HCT116 (cell line): ENCODE measurements at regions not wholly inside any gene's neighbourhood (a gene's known extent, or its start where the extent isn't known, plus 50 kb on each side); places are given as distances from the start of the nearest gene placed in this dataset.

Experiments used
- ATAC-seq: fragments of 200-7000 bp; cut with Tn5 transposase; 2 replicates; pipeline ENCODE4 v1.9.1; 2020; ENCODE audit warnings: mild to moderate bottlenecking, moderate library complexity
- BruUV-seq: library from RNA; stranded (reverse); fragments of 400-500 nt; replicated peaks from 2 replicates; lab custom pipeline; 2021; lab: Mats Ljungman, UMichigan
- CTCF ChIA-PET: fragments of 300-600 bp; sonication (Branson Sonifier 250); formaldehyde crosslinking; loops from one replicate; lab custom pipeline; 2021; ENCODE audit warnings: antibody characterized with exemption; lab: Charles Lee
- POLR2A ChIA-PET: fragments of 300-600, 350-600 bp; sonication (Branson Sonifier 250); formaldehyde crosslinking; loops from one replicate; lab custom pipeline; 2021; ENCODE audit warnings: antibody characterized with exemption; lab: Charles Lee
- RAD21 ChIA-PET, 2 experiments: fragments of 300-600 bp; sonication (Branson Sonifier 250); formaldehyde crosslinking; loops; one replicate each; lab custom pipeline; 2023; ENCODE audit warnings: low total read pairs in 2 of 2; ENCODE audit not compliant: uncharacterized antibody in 2 of 2, unreplicated experiment in 2 of 2, low non-redundant PET in 1 of 2; lab: Charles Lee
- DNase-seq: peaks from one replicate; pipeline ENCODE4 v3.0.0-alpha.2; 2010; ENCODE audit warnings: low read depth, low spot score
- H2AFZ ChIP-seq: fragments of 200-600 bp; shearing (Covaris generic), sonication (generic); 2 replicates; pipeline ENCODE4 v1.6.1; 2017; ENCODE audit warnings: low read depth, mixed run types, mixed read lengths, antibody characterized with exemption, low read length; ENCODE audit not compliant: poor library complexity, severe bottlenecking
- H3K27ac ChIP-seq: 2 replicates; pipeline ENCODE4 v1.5.1; 2012; ENCODE audit warnings: low read depth, low read length
- H3K27me3 ChIP-seq: fragments of 200-600 bp; sonication (generic); 2 replicates; pipeline ENCODE4 v1.6.1; 2016; ENCODE audit warnings: mixed run types, low read length, mixed read lengths; ENCODE audit not compliant: insufficient read depth
- H3K36me3 ChIP-seq, 2 experiments: fragments of 200-500 bp in 1 of 2; fragments of 200-600 bp in 1 of 2; sonication (Bioruptor generic) in 1 of 2; sonication (generic) in 1 of 2; 2 replicates each; pipeline versions ENCODE4 v1.5.1 to v1.6.1; 2014 to 2016; ENCODE audit warnings: low read length in 2 of 2, inconsistent platforms in 1 of 2, mixed read lengths in 1 of 2, mixed run types in 1 of 2; ENCODE audit not compliant: insufficient read depth in 2 of 2, control insufficient read depth in 1 of 2
- H3K4me1 ChIP-seq, 2 experiments: fragments of 200-600 bp in 1 of 2; sonication (generic) in 1 of 2; 2 replicates each; pipeline versions ENCODE4 v1.5.1 to v1.6.1; 2012 to 2017; ENCODE audit warnings: low read length in 2 of 2, inconsistent platforms in 1 of 2, mild to moderate bottlenecking in 1 of 2, mixed read lengths in 1 of 2, mixed run types in 1 of 2, moderate library complexity in 1 of 2; ENCODE audit not compliant: insufficient read depth in 2 of 2, control insufficient read depth in 1 of 2
- H3K4me2 ChIP-seq: fragments of 200-600 bp; sonication (generic); 2 replicates; pipeline ENCODE4 v1.6.1; 2017; ENCODE audit warnings: mixed run types, low read length, mixed read lengths
- H3K4me3 ChIP-seq, 2 experiments: fragments of 200-600 bp in 1 of 2; sonication (generic) in 1 of 2; replicated peaks in 1 of 2; 2 replicates each; pipeline ENCODE4 v1.5.1; 2011 to 2016; ENCODE audit warnings: low read length in 2 of 2, control low read depth in 1 of 2, low read depth in 1 of 2, mild to moderate bottlenecking in 1 of 2, mixed read lengths in 1 of 2, mixed run types in 1 of 2
- H3K79me2 ChIP-seq: fragments of 200-600 bp; sonication (generic); 2 replicates; pipeline ENCODE4 v1.6.1; 2017; ENCODE audit warnings: mild to moderate bottlenecking, mixed run types, low read length, moderate library complexity, mixed read lengths; ENCODE audit not compliant: insufficient read depth
- H3K9ac ChIP-seq: fragments of 200-600 bp; sonication (generic); 2 replicates; pipeline ENCODE4 v1.6.1; 2016; ENCODE audit warnings: low read length, mixed read lengths
- H3K9me2 ChIP-seq: fragments of 200-600 bp; sonication (generic), shearing (Covaris generic); 2 replicates; pipeline ENCODE4 v1.6.1; 2017; ENCODE audit warnings: mixed run types, mild to moderate bottlenecking, moderate library complexity; ENCODE audit not compliant: insufficient read depth
- H3K9me3 ChIP-seq, 2 experiments: fragments of 200-500 bp in 1 of 2; fragments of 200-600 bp in 1 of 2; sonication (Bioruptor generic) in 1 of 2; sonication (generic) in 1 of 2; 2 replicates each; pipeline ENCODE4 v1.6.1; 2014 to 2017; ENCODE audit warnings: low read length in 2 of 2, mixed read lengths in 2 of 2, inconsistent platforms in 1 of 2, low read depth in 1 of 2, mild to moderate bottlenecking in 1 of 2, mixed run types in 1 of 2, moderate library complexity in 1 of 2; ENCODE audit not compliant: control insufficient read depth in 1 of 2, insufficient read depth in 1 of 2
- H4K20me1 ChIP-seq: fragments of 200-600 bp; sonication (generic), shearing (Covaris generic); 2 replicates; pipeline ENCODE4 v1.6.1; 2017; ENCODE audit warnings: mixed run types, mild to moderate bottlenecking, moderate library complexity; ENCODE audit not compliant: insufficient read depth
- CBX3 ChIP-seq: IDR thresholded peaks from 2 replicates; pipeline ENCODE4 v1.6.1; 2012; ENCODE audit warnings: low read depth
- CEBPB ChIP-seq: IDR thresholded peaks from 2 replicates; pipeline ENCODE4 v1.6.1; 2012; ENCODE audit warnings: low read depth
- EGR1 ChIP-seq: IDR thresholded peaks from 2 replicates; pipeline ENCODE4 v1.6.1; 2012; ENCODE audit warnings: low read depth
- RAD21 ChIP-seq: IDR thresholded peaks from 2 replicates; pipeline ENCODE4 v1.6.1; 2012; ENCODE audit warnings: low read depth, mild to moderate bottlenecking
- SRF ChIP-seq: IDR thresholded peaks from 2 replicates; pipeline ENCODE4 v1.6.1; 2012; ENCODE audit warnings: low read depth
- TCF7L2 ChIP-seq: IDR thresholded peaks from 2 replicates; pipeline ENCODE4 v1.7.0; 2011; ENCODE audit warnings: borderline replicate concordance, inconsistent platforms; ENCODE audit not compliant: insufficient read depth, insufficient read length; ENCODE audit errors: extremely low read depth
- YY1 ChIP-seq: IDR thresholded peaks from 2 replicates; pipeline ENCODE4 v1.6.1; 2011; ENCODE audit warnings: low read length, low read depth, moderate library complexity, mild to moderate bottlenecking; ENCODE audit not compliant: insufficient replicate concordance; ENCODE audit errors: extremely low read depth
- ZFX ChIP-seq: fragments of 450-650 bp; IDR thresholded peaks from 2 replicates; pipeline ENCODE4 v1.6.1; 2017
- intact Hi-C: fragments of 100-400 bp; cut with micrococcal nuclease; formaldehyde crosslinking; loops from 2 replicates; pipeline ENCODE4 v1.10.0; 2022
- TF ChIP-seq, protein P1 (sequence below): IDR thresholded peaks from 2 replicates; pipeline ENCODE4 v1.6.1; 2012
- TF ChIP-seq, protein P2 (sequence below): IDR thresholded peaks from 2 replicates; pipeline ENCODE4 v1.6.1; 2012; ENCODE audit warnings: low read depth

DNA sequence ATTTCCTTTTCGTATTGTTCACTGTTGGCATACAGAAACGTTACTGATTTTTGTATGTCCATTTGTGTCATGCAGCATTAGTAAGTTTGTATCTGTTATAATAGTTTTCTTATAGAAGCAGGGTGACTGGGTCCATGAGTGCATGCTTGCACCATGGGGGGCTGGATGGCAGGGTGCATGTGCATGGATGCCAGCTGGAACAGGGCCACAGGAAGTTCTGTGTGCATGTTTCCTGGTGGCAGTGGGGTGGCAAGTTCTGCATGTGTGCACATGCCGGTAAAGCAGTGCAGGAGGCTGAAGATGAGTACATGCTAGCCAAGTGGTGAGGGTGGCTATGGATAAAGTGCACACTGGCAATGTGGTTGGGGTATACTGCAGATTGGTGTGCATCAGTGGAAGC, 468.0 kb upstream of the KLHL4 start:
- Histone ChIP-seq H3K9me3 (no peaks in the 10 kb centered on the region), H3K9ac (no peak overlapping the region), H3K79me2 (no peaks in the 10 kb centered on the region), H4K20me1 (no peaks in the 10 kb centered on the region), H3K27ac (no peak overlapping the region), H3K27me3 (no peaks in the 10 kb centered on the region), H3K4me1 (no peaks in the 10 kb centered on the region), H3K36me3 (no peaks in the 10 kb centered on the region), H3K4me3 (no peak overlapping the region), H3K4me2 (no peak overlapping the region), H3K9me2 (no peaks in the 10 kb centered on the region), H2AFZ (no peak overlapping the region)
- TF ChIP-seq CEBPB (no peak), CBX3 (no peak), TCF7L2 (no peak), RAD21 (no peak), EGR1 (no peak), ZFX (no peak), SRF (no peak), YY1 (no peak)
- TF ChIP-seq, protein P1, sequence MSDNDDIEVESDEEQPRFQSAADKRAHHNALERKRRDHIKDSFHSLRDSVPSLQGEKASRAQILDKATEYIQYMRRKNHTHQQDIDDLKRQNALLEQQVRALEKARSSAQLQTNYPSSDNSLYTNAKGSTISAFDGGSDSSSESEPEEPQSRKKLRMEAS, result no peak
- TF ChIP-seq, protein P2, sequence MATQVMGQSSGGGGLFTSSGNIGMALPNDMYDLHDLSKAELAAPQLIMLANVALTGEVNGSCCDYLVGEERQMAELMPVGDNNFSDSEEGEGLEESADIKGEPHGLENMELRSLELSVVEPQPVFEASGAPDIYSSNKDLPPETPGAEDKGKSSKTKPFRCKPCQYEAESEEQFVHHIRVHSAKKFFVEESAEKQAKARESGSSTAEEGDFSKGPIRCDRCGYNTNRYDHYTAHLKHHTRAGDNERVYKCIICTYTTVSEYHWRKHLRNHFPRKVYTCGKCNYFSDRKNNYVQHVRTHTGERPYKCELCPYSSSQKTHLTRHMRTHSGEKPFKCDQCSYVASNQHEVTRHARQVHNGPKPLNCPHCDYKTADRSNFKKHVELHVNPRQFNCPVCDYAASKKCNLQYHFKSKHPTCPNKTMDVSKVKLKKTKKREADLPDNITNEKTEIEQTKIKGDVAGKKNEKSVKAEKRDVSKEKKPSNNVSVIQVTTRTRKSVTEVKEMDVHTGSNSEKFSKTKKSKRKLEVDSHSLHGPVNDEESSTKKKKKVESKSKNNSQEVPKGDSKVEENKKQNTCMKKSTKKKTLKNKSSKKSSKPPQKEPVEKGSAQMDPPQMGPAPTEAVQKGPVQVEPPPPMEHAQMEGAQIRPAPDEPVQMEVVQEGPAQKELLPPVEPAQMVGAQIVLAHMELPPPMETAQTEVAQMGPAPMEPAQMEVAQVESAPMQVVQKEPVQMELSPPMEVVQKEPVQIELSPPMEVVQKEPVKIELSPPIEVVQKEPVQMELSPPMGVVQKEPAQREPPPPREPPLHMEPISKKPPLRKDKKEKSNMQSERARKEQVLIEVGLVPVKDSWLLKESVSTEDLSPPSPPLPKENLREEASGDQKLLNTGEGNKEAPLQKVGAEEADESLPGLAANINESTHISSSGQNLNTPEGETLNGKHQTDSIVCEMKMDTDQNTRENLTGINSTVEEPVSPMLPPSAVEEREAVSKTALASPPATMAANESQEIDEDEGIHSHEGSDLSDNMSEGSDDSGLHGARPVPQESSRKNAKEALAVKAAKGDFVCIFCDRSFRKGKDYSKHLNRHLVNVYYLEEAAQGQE, result no peak
- no TSS peak for BruUV-seq
- intact Hi-C loops, result no loop called here
- ChIA-PET CTCF (no interaction called here), POLR2A (no interaction called here), RAD21 (no interaction called here)
- no peak for DNase-seq
- no peak for ATAC-seq
